ENCODE measurements at regions not wholly inside any gene's neighbourhood (a gene's known extent, or its start where the extent isn't known, plus 50 kb on each side); places are given as distances from the start of the nearest gene placed in this dataset.

DNA sequence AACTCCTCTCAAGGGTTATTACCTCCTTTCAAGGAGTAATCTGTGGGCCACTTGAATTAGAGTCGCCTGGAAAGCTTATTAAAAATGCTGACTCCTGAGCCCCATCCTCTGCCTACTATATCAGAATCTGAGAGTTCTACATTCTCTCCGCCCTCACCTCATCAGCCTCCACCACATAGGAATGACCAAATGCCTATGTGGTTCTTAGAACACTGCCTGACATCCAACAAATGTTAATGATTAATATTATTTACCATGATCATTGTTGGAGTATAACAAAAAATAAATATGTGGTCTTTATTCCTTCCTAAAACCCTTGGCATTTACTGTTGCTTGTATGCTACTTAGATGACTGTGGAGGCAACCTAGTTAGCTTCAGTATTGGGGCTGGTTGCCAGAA, 91.9 kb downstream of the BBS10 start:
- WGBS, 2 donors: 89 to 91% methylated on average over 2 of the region's 2 CpGs
- Histone ChIP-seq H3K36me3 (no peaks in the 10 kb centered on the region), H3K27me3 (no peaks in the 10 kb centered on the region), H3K27ac (peak overlapping the region in 1 of 4 donors; percentile 29), H3K4me3 (no peak overlapping the region), H3K4me1 (peaks cover 0 to 27% (median 0%) of the 10 kb centered on the region in 4 donors), H3K9me3 (no peaks in the 10 kb centered on the region)
- DNase-seq (ENCODE audit: low spot score in 2 of 2): no peak
- TF ChIP-seq, protein P1, sequence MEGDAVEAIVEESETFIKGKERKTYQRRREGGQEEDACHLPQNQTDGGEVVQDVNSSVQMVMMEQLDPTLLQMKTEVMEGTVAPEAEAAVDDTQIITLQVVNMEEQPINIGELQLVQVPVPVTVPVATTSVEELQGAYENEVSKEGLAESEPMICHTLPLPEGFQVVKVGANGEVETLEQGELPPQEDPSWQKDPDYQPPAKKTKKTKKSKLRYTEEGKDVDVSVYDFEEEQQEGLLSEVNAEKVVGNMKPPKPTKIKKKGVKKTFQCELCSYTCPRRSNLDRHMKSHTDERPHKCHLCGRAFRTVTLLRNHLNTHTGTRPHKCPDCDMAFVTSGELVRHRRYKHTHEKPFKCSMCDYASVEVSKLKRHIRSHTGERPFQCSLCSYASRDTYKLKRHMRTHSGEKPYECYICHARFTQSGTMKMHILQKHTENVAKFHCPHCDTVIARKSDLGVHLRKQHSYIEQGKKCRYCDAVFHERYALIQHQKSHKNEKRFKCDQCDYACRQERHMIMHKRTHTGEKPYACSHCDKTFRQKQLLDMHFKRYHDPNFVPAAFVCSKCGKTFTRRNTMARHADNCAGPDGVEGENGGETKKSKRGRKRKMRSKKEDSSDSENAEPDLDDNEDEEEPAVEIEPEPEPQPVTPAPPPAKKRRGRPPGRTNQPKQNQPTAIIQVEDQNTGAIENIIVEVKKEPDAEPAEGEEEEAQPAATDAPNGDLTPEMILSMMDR (IDR thresholded peaks at IDR 0.05): no peak
- TF ChIP-seq POLR2A (IDR thresholded peaks at IDR 0.05): no peak
- TF ChIP-seq EP300 (IDR thresholded peaks at IDR 0.05): no peak

DNA sequence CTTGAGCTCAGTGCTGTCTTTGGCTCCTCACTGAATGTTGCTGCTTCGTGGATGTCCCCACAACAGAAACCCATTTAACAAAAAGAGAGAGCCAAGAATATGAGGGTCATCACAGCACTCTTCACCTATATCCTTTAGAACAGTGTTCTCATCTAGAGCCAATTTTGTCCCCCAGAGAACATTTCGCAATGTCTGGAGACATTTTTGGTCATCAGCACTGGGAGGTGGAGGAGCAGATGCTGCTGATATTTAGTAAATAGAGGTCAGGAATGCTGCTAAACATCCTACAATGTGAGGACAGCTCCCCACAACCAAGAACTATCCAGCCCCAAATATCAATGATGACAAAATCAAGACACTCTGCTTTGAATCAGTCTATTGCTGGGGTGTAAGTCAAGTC, 92.5 kb downstream of the BBS10 start:
- no peaks in the 10 kb centered on the region for H3K9me3 ChIP-seq
- peak in 1 of 2 donors; percentile 46 for DNase-seq (ENCODE audit: low spot score in 2 of 2)
- H3K27ac ChIP-seq: peak overlapping the region in 1 of 4 donors; percentile 29
- H3K36me3 ChIP-seq: no peaks in the 10 kb centered on the region
- WGBS, 2 donors: 72 to 73% methylated on average over 2 of the region's 2 CpGs
- no peaks in the 10 kb centered on the region for H3K27me3 ChIP-seq
- H3K4me3 ChIP-seq: no peak overlapping the region
- TF ChIP-seq EP300 (IDR thresholded peaks at IDR 0.05) (peak in 1 of 2 donors; percentile 68), POLR2A (IDR thresholded peaks at IDR 0.05) (no peak)
- peaks cover 0 to 23% (median 0%) of the 10 kb centered on the region in 4 donors for H3K4me1 ChIP-seq

DNA sequence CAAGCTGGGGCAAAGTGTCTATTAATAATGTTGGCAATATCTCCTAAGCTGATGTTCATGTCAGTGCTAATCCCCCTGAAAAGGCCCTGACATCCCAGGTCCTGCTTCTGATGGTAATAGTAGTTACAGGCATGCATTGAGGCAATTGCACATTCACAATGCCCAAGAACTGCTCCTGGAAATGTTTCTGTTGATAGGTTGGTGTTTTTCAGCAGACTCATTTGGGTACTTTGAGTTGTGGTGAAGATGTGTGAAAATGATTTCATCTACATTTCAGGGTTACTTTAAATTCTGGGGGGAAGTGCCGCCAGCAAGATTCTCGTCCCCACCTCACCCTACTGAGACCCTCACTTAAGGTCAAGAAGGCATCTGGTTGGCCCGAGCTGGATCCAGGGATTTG, 92.9 kb downstream of the BBS10 start:
- H3K4me1 ChIP-seq: peaks cover 0 to 21% (median 0%) of the 10 kb centered on the region in 4 donors
- H3K36me3 ChIP-seq: no peaks in the 10 kb centered on the region
- WGBS, 2 donors: 48 to 50% methylated on average over 3 of the region's 3 CpGs
- TF ChIP-seq, protein P1 (IDR thresholded peaks at IDR 0.05): no peak
- TF ChIP-seq EP300 (IDR thresholded peaks at IDR 0.05): no peak
- no peak for TF ChIP-seq POLR2A (IDR thresholded peaks at IDR 0.05)
- H3K4me3 ChIP-seq: no peak overlapping the region
- H3K27ac ChIP-seq: no peak overlapping the region
- no peaks in the 10 kb centered on the region for H3K9me3 ChIP-seq
- H3K27me3 ChIP-seq: no peaks in the 10 kb centered on the region
- no peak for DNase-seq (ENCODE audit: low spot score in 2 of 2)

DNA sequence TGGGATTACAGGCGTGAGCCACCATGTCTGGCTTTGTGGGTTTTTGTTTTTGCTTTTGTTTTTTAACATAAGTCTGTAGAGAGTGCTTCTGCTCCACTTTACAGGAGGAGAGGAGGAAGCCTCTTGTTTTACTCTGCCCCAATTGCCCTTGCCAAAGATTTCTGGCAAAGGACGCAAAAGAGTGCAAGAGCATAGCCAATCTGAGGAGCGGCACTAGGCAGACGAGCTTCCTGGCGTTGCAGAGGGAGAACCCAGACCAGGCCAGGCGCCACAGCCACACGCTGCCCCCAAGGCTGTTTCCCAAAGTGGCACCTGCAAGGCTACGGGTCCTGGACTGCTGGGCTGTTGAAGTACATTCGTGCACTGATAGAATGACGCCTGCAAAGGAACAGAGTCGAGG, 96.2 kb downstream of the BBS10 start:
- no peak overlapping the region for H3K4me3 ChIP-seq
- no peak for DNase-seq (ENCODE audit: low spot score in 2 of 2)
- peaks cover 0 to 12% (median 0%) of the 10 kb centered on the region in 4 donors for H3K4me1 ChIP-seq
- no peaks in the 10 kb centered on the region for H3K9me3 ChIP-seq
- H3K36me3 ChIP-seq: no peaks in the 10 kb centered on the region
- TF ChIP-seq, protein P1 (IDR thresholded peaks at IDR 0.05): no peak
- TF ChIP-seq EP300 (IDR thresholded peaks at IDR 0.05) (no peak), POLR2A (IDR thresholded peaks at IDR 0.05) (no peak)
- WGBS, 2 donors: 89 to 90% methylated on average over 11 of the region's 11 CpGs
- H3K27ac ChIP-seq: no peak overlapping the region
- no peaks in the 10 kb centered on the region for H3K27me3 ChIP-seq

DNA sequence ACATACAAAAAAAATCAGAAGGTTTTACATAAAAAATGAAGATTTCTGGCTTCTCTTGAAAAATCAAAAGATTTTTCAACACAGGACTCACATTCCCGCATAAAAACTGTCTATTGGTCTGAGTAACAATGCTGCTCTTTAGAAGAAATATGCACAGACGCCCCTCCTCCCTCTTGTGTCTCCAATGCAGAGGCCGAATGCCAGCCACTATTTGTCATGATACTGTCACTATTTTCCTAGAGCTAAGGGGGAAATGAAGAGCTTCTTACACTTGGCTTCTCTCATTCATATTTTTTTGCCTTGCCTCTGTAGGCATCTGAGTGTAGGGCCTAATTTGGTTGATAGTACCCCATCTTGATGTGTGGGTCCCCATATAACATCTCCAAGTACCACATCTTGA, 98.0 kb downstream of the BBS10 start:
- Histone ChIP-seq H3K4me3 (no peak overlapping the region), H3K27me3 (no peaks in the 10 kb centered on the region), H3K4me1 (peaks cover 0 to 22% (median 0%) of the 10 kb centered on the region in 4 donors), H3K27ac (no peak overlapping the region), H3K36me3 (no peaks in the 10 kb centered on the region), H3K9me3 (no peaks in the 10 kb centered on the region)
- no peak for DNase-seq (ENCODE audit: low spot score in 2 of 2)
- WGBS, 2 donors: 39 to 50% methylated on average over 3 of the region's 3 CpGs
- TF ChIP-seq POLR2A (IDR thresholded peaks at IDR 0.05) (no peak), EP300 (IDR thresholded peaks at IDR 0.05) (no peak)

DNA sequence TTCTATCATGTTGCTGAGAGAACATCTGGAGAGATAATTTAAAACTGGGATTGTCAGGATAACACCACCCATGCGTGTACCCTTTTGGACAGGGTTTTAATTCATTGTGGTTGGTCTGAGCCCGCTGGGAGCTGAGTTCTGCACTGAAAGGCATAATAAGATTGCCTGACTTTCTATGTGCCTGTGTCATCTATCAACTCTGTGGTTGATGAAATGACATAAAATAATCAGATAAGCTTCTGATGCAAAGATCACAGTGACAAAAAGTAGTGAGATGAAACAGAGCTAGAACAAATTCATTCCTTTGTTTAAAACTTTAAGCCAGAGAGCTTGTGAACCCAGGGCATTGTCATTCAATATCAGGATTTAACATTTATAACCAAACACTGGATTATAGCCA, 98.7 kb downstream of the BBS10 start:
- Histone ChIP-seq H3K27ac (no peak overlapping the region), H3K4me1 (peaks cover 0 to 19% (median 0%) of the 10 kb centered on the region in 4 donors), H3K4me3 (no peak overlapping the region), H3K9me3 (no peaks in the 10 kb centered on the region), H3K36me3 (no peaks in the 10 kb centered on the region), H3K27me3 (no peaks in the 10 kb centered on the region)
- DNase-seq (ENCODE audit: low spot score in 2 of 2): no peak
- TF ChIP-seq EP300 (IDR thresholded peaks at IDR 0.05) (no peak), POLR2A (IDR thresholded peaks at IDR 0.05) (no peak)
- TF ChIP-seq, protein P1 (IDR thresholded peaks at IDR 0.05): no peak
- WGBS, 2 donors: 83 to 88% methylated on average over 2 of the region's 2 CpGs
